LNCAP (cell line): ENCODE measurements at regions not wholly inside any gene's neighbourhood (a gene's known extent, or its start where the extent isn't known, plus 50 kb on each side); places are given as distances from the start of the nearest gene placed in this dataset.

Source experiments
- CTCF ChIP-seq: fragments of 450-650 bp; IDR thresholded peaks from 2 replicates; pipeline ENCODE4 v1.5.1; 2017; ENCODE audit warnings: mild to moderate bottlenecking

- TF ChIP-seq CTCF = peak; percentile 59
Measured at GRCh38 chr16:32915346-32915745, 239.4 kb upstream of the TP53TG3 start.
